CD4-positive, alpha-beta T cell (primary cell): ENCODE measurements at regions not wholly inside any gene's neighbourhood (a gene's known extent, or its start where the extent isn't known, plus 50 kb on each side); places are given as distances from the start of the nearest gene placed in this dataset.

Experiments used
- ATAC-seq: fragments of 200-7000 bp; cut with Tn5 transposase; one replicate; pipeline ENCODE4 v1.10.0; 2022; ENCODE audit warnings: mild to moderate bottlenecking; ENCODE audit not compliant: poor library complexity
- CTCF ChIA-PET: fragments of 350-600 bp; sonication (Branson Sonifier 250); formaldehyde crosslinking; loops from one replicate; lab custom pipeline; 2021; ENCODE audit warnings: antibody characterized with exemption, inconsistent platforms; lab: Charles Lee
- POLR2A ChIA-PET: fragments of 350-600 bp; sonication (Branson Sonifier 250); formaldehyde crosslinking; loops from one replicate; lab custom pipeline; 2021; ENCODE audit warnings: antibody characterized with exemption, inconsistent platforms; lab: Charles Lee
- DNase-seq, 14 experiments: peaks; one replicate each; pipeline ENCODE4 v3.0.0-alpha.2; 2013 to 2020; ENCODE audit warnings: mixed read lengths in 2 of 14
- H3K27ac ChIP-seq, 2 donors: one replicate each; pipeline versions ENCODE4 v1.5.1 to v1.7.0; 2013; ENCODE audit warnings: low read length in 2 of 2, low read depth in 1 of 2, mild to moderate bottlenecking in 1 of 2
- H3K27me3 ChIP-seq, 2 experiments: 1 replicate in 1 of 2; 2 replicates in 1 of 2; pipeline versions ENCODE4 v1.6.1 to v1.7.0; 2013; ENCODE audit warnings: low read length in 2 of 2, control low read depth in 1 of 2, mild to moderate bottlenecking in 1 of 2, moderate library complexity in 1 of 2; ENCODE audit not compliant: insufficient read depth in 2 of 2, control insufficient read depth in 1 of 2
- H3K36me3 ChIP-seq: one replicate; pipeline ENCODE4 v1.6.1; 2013; ENCODE audit warnings: low read length, control low read depth; ENCODE audit not compliant: insufficient read depth
- H3K4me1 ChIP-seq: one replicate; pipeline ENCODE4 v1.6.1; 2013; ENCODE audit warnings: low read length, control low read depth; ENCODE audit not compliant: insufficient read depth
- H3K4me3 ChIP-seq: one replicate; pipeline ENCODE4 v1.5.1; 2013; ENCODE audit warnings: mild to moderate bottlenecking, low read length, moderate library complexity
- H3K9me3 ChIP-seq, 2 experiments: 1 replicate in 1 of 2; 2 replicates in 1 of 2; pipeline versions ENCODE4 v1.6.1 to v1.7.0; 2013; ENCODE audit warnings: low read length in 2 of 2, mild to moderate bottlenecking in 2 of 2, control low read depth in 1 of 2, moderate library complexity in 1 of 2; ENCODE audit not compliant: control insufficient read depth in 1 of 2, insufficient read depth in 1 of 2
- H3K27ac Mint-ChIP-seq: one replicate; pipeline ENCODE4 v1.8.0; 2020; ENCODE audit warnings: mixed read lengths
- H3K27me3 Mint-ChIP-seq: one replicate; pipeline ENCODE4 v1.8.0; 2021; ENCODE audit warnings: mixed read lengths
- H3K36me3 Mint-ChIP-seq: one replicate; pipeline ENCODE4 v1.8.0; 2021; ENCODE audit warnings: low read depth, mixed read lengths
- H3K4me1 Mint-ChIP-seq: one replicate; pipeline ENCODE4 v1.8.0; 2021; ENCODE audit warnings: low read depth, mixed read lengths
- H3K4me3 Mint-ChIP-seq: one replicate; pipeline ENCODE4 v1.8.0; 2020; ENCODE audit warnings: mild to moderate bottlenecking, mixed read lengths
- H3K9me3 Mint-ChIP-seq: one replicate; pipeline ENCODE4 v1.8.0; 2020; ENCODE audit warnings: mixed read lengths
- CTCF ChIP-seq: fragments of 200-600 bp; IDR thresholded peaks from one replicate; pipeline ENCODE4 v1.8.0; 2022; ENCODE audit warnings: antibody characterized with exemption, mild to moderate bottlenecking
- intact Hi-C, 2 experiments: fragments of 100-400 bp; cut with DNase I in 1 of 2; cut with micrococcal nuclease in 1 of 2; formaldehyde crosslinking; loops; one replicate each; pipeline versions ENCODE4 v1.15.1 to v1.9.0; 2023 to 2025; cut with DNase I, micrococcal nuclease

- Histone ChIP-seq H3K27me3 (no peaks in the 10 kb centered on the region), H3K4me3 (no peak overlapping the region), H3K9me3 (peaks cover 0 to 3% of the 10 kb centered on the region in 2 experiments), H3K4me1 (no peaks in the 10 kb centered on the region), H3K36me3 (no peaks in the 10 kb centered on the region), H3K27ac (no peak overlapping the region)
- Mint-ChIP-seq H3K9me3 (peaks cover 4% of the 10 kb centered on the region), H3K27ac (no peak overlapping the region), H3K27me3 (no peaks in the 10 kb centered on the region), H3K4me1 (no peaks in the 10 kb centered on the region), H3K36me3 (no peaks in the 10 kb centered on the region), H3K4me3 (no peak overlapping the region)
- ChIA-PET CTCF (no interaction called here), POLR2A (no interaction called here)
- ATAC-seq (no peak), DNase-seq (no peak)
- intact Hi-C loops, result no loop called here
- no peak for TF ChIP-seq CTCF
Measured at GRCh38 chr18:69138088-69138487, 262.6 kb upstream of the DOK6 start.

- DNase-seq (no peak), ATAC-seq (no peak)
- TF ChIP-seq CTCF, result no peak
- POLR2A ChIA-PET, result no interaction called here
- no peaks in the 10 kb centered on the region for H3K9me3 Mint-ChIP-seq
- Histone ChIP-seq H3K27ac (no peak overlapping the region), H3K27me3 (no peaks in the 10 kb centered on the region), H3K4me3 (no peak overlapping the region), H3K36me3 (no peaks in the 10 kb centered on the region), H3K9me3 (peaks cover 0 to 3% of the 10 kb centered on the region in 2 experiments), H3K4me1 (no peaks in the 10 kb centered on the region)
- no peaks in the 10 kb centered on the region for H3K27me3 Mint-ChIP-seq
- intact Hi-C loops, result no loop called here
- H3K27ac Mint-ChIP-seq, result no peak overlapping the region
- CTCF ChIA-PET, result no interaction called here
- no peak overlapping the region for H3K4me3 Mint-ChIP-seq
- no peaks in the 10 kb centered on the region for H3K36me3 Mint-ChIP-seq
- no peaks in the 10 kb centered on the region for H3K4me1 Mint-ChIP-seq
Measured at GRCh38 chr18:69143084-69143483, 257.6 kb upstream of the DOK6 start.

- ChIA-PET CTCF (no interaction called here), POLR2A (no interaction called here)
- Histone ChIP-seq H3K4me1 (no peaks in the 10 kb centered on the region), H3K27ac (no peak overlapping the region), H3K4me3 (no peak overlapping the region), H3K36me3 (no peaks in the 10 kb centered on the region), H3K9me3 (no peaks in the 10 kb centered on the region), H3K27me3 (no peaks in the 10 kb centered on the region)
- no peak for ATAC-seq
- H3K36me3 Mint-ChIP-seq, result no peaks in the 10 kb centered on the region
- H3K27ac Mint-ChIP-seq, result no peak overlapping the region
- intact Hi-C loops, result no loop called here
- TF ChIP-seq CTCF, result no peak
- H3K4me3 Mint-ChIP-seq, result no peak overlapping the region
- no peaks in the 10 kb centered on the region for H3K27me3 Mint-ChIP-seq
- no peaks in the 10 kb centered on the region for H3K4me1 Mint-ChIP-seq
- peaks cover 2% of the 10 kb centered on the region for H3K9me3 Mint-ChIP-seq
- DNase-seq, result no peak
Measured at GRCh38 chr18:69152436-69152835, 248.3 kb upstream of the DOK6 start.
